Caco-2 (cell line): ENCODE measurements at regions not wholly inside any gene's neighbourhood (a gene's known extent, or its start where the extent isn't known, plus 50 kb on each side); places are given as distances from the start of the nearest gene placed in this dataset.

ENCODE experiments used
- BruUV-seq: library from RNA; stranded (reverse); fragments of 400-500 nt; replicated peaks from 2 replicates; lab custom pipeline; 2021; lab: Mats Ljungman, UMichigan
- CTCF ChIA-PET: fragments of 300-600 bp; sonication (Branson Sonifier 250); formaldehyde crosslinking; loops from one replicate; lab custom pipeline; 2022; ENCODE audit warnings: antibody characterized with exemption; lab: Charles Lee
- POLR2A ChIA-PET: fragments of 300-600 bp; sonication (Branson Sonifier 250); formaldehyde crosslinking; loops from one replicate; lab custom pipeline; 2022; ENCODE audit warnings: antibody characterized with exemption; lab: Charles Lee
- DNase-seq, 2 experiments: peaks; one replicate each; pipeline versions ENCODE4 v3.0.0 to v3.0.0-alpha.2; 2020 to 2022
- H3K27me3 ChIP-seq: replicated peaks from 2 replicates; pipeline ENCODE4 v1.6.0; 2011; ENCODE audit warnings: low read length; ENCODE audit not compliant: control insufficient read depth, insufficient read depth
- H3K36me3 ChIP-seq: 2 replicates; pipeline ENCODE4 v1.5.1; 2011; ENCODE audit warnings: low read length; ENCODE audit not compliant: control insufficient read depth, insufficient read depth
- H3K4me1 ChIP-seq: fragments of 250-450 bp; sonication (Bioruptor Pico); 2 replicates; pipeline ENCODE4 v1.5.1; 2020; ENCODE audit warnings: mild to moderate bottlenecking
- H3K4me3 ChIP-seq: 2 replicates; pipeline ENCODE4 v1.5.1; 2011; ENCODE audit warnings: low read depth, mild to moderate bottlenecking, control low read depth, low read length
- H3K9me3 ChIP-seq: fragments of 250-450 bp; sonication (Bioruptor Pico); 2 replicates; pipeline ENCODE4 v1.5.1; 2020; ENCODE audit warnings: mild to moderate bottlenecking, moderate library complexity
- H3K27ac Mint-ChIP-seq: one replicate; pipeline ENCODE4 v1.8.0; 2022; ENCODE audit warnings: mixed read lengths; ENCODE audit not compliant: unreplicated experiment
- H3K27me3 Mint-ChIP-seq: one replicate; pipeline ENCODE4 v1.8.0; 2022; ENCODE audit warnings: mixed read lengths; ENCODE audit not compliant: insufficient read depth, unreplicated experiment
- H3K36me3 Mint-ChIP-seq: one replicate; pipeline ENCODE4 v1.8.0; 2022; ENCODE audit warnings: mild to moderate bottlenecking, mixed read lengths; ENCODE audit not compliant: insufficient read depth, unreplicated experiment
- H3K4me1 Mint-ChIP-seq: one replicate; pipeline ENCODE4 v1.8.0; 2022; ENCODE audit warnings: low read depth, mixed read lengths; ENCODE audit not compliant: unreplicated experiment
- H3K4me3 Mint-ChIP-seq: one replicate; pipeline ENCODE4 v1.8.0; 2022; ENCODE audit warnings: mild to moderate bottlenecking, moderate library complexity, mixed read lengths; ENCODE audit not compliant: unreplicated experiment
- H3K9me3 Mint-ChIP-seq: one replicate; pipeline ENCODE4 v1.8.0; 2022; ENCODE audit warnings: mixed read lengths; ENCODE audit not compliant: unreplicated experiment
- CTCF ChIP-seq, 2 experiments: fragments of 200-600 bp in 1 of 2; IDR thresholded peaks; 1 replicate in 1 of 2; 2 replicates in 1 of 2; pipeline versions ENCODE4 v1.5.1 to v1.8.0; 2011 to 2022; ENCODE audit warnings: antibody characterized with exemption in 1 of 2, control low read depth in 1 of 2, inconsistent platforms in 1 of 2, low read depth in 1 of 2, low read length in 1 of 2, mild to moderate bottlenecking in 1 of 2, moderate library complexity in 1 of 2; ENCODE audit not compliant: insufficient read depth in 1 of 2, severe bottlenecking in 1 of 2, unreplicated experiment in 1 of 2
- intact Hi-C: fragments of 100-400 bp; cut with micrococcal nuclease; formaldehyde crosslinking; loops from one replicate; pipeline ENCODE4 v1.10.0; 2022; ENCODE audit not compliant: unreplicated experiment

- Histone ChIP-seq H3K4me1 (no peaks in the 10 kb centered on the region), H3K27me3 (no peaks in the 10 kb centered on the region), H3K4me3 (no peak overlapping the region), H3K9me3 (0 out of 2 replicates have a peak, but pooled peaks cover 4% of the 10 kb centered on the region), H3K36me3 (no peaks in the 10 kb centered on the region)
- no peak for DNase-seq
- peaks cover under 1% of the 10 kb centered on the region for H3K36me3 Mint-ChIP-seq
- BruUV-seq = no TSS peak
- H3K9me3 Mint-ChIP-seq = peaks cover 5% of the 10 kb centered on the region
- H3K27ac Mint-ChIP-seq = no peak overlapping the region
- POLR2A ChIA-PET = no interaction called here
- H3K4me1 Mint-ChIP-seq = no peaks in the 10 kb centered on the region
- TF ChIP-seq CTCF (IDR thresholded peaks at IDR 0.05; ENCODE audit: insufficient read depth in 1 of 2, low read depth in 1 of 2, low read length in 1 of 2, severe bottlenecking in 1 of 2, unreplicated experiment in 1 of 2) = no peak
- intact Hi-C loops = no loop called here
- H3K4me3 Mint-ChIP-seq = no peak overlapping the region
- CTCF ChIA-PET = no interaction called here
- H3K27me3 Mint-ChIP-seq = no peaks in the 10 kb centered on the region
Observed at GRCh38 chr2:150282357-150282756, 205.1 kb downstream of the RND3 start.

- peaks cover 14% of the 10 kb centered on the region; the same call in 1 of the 2 replicates for H3K9me3 ChIP-seq
- CTCF ChIA-PET = no interaction called here
- Mint-ChIP-seq H3K36me3 (peaks cover 5% of the 10 kb centered on the region), H3K4me3 (no peak overlapping the region), H3K9me3 (peaks cover 24% of the 10 kb centered on the region), H3K27me3 (no peaks in the 10 kb centered on the region), H3K27ac (no peak overlapping the region), H3K4me1 (no peaks in the 10 kb centered on the region)
- no peak for TF ChIP-seq CTCF (IDR thresholded peaks at IDR 0.05; ENCODE audit: insufficient read depth in 1 of 2, low read depth in 1 of 2, low read length in 1 of 2, severe bottlenecking in 1 of 2, unreplicated experiment in 1 of 2)
- POLR2A ChIA-PET = no interaction called here
- BruUV-seq = no TSS peak
- no peaks in the 10 kb centered on the region for H3K36me3 ChIP-seq
- no peaks in the 10 kb centered on the region for H3K4me1 ChIP-seq
- no peak for DNase-seq
- H3K4me3 ChIP-seq = no peak overlapping the region
- no peaks in the 10 kb centered on the region for H3K27me3 ChIP-seq
- intact Hi-C loops = no loop called here
Observed at GRCh38 chr2:150280231-150280630, 207.2 kb downstream of the RND3 start.

- ChIA-PET POLR2A (no interaction called here), CTCF (no interaction called here)
- no peaks in the 10 kb centered on the region for H3K27me3 ChIP-seq
- no peaks in the 10 kb centered on the region for H3K4me1 ChIP-seq
- BruUV-seq = no TSS peak
- Mint-ChIP-seq H3K4me1 (no peaks in the 10 kb centered on the region), H3K9me3 (peaks cover 25% of the 10 kb centered on the region), H3K36me3 (peaks cover 5% of the 10 kb centered on the region), H3K27ac (no peak overlapping the region), H3K4me3 (no peak overlapping the region), H3K27me3 (no peaks in the 10 kb centered on the region)
- peaks cover 14% of the 10 kb centered on the region; the same call in 1 of the 2 replicates for H3K9me3 ChIP-seq
- H3K4me3 ChIP-seq = no peak overlapping the region
- intact Hi-C loops = no loop called here
- H3K36me3 ChIP-seq = no peaks in the 10 kb centered on the region
- no peak for DNase-seq
- TF ChIP-seq CTCF (IDR thresholded peaks at IDR 0.05; ENCODE audit: insufficient read depth in 1 of 2, low read depth in 1 of 2, low read length in 1 of 2, severe bottlenecking in 1 of 2, unreplicated experiment in 1 of 2) = no peak
Observed at GRCh38 chr2:150279686-150280085, 207.8 kb downstream of the RND3 start.
